Choroid plexus epithelial cell (primary cell): ENCODE measurements at regions not wholly inside any gene's neighbourhood (a gene's known extent, or its start where the extent isn't known, plus 50 kb on each side); places are given as distances from the start of the nearest gene placed in this dataset.

Experiments used
- DNase-seq: peaks from one replicate; pipeline ENCODE4 v3.0.0-alpha.2; 2010; ENCODE audit warnings: low read depth
- H3K4me3 ChIP-seq: 2 replicates; pipeline ENCODE4 v1.5.1; 2011; ENCODE audit warnings: low read depth, mild to moderate bottlenecking, control low read depth, low read length, moderate library complexity
- TF ChIP-seq, protein P1 (sequence below): conservative IDR thresholded peaks from 2 replicates; pipeline ENCODE4 v1.5.1; 2011; ENCODE audit warnings: low read depth, mild to moderate bottlenecking, control low read depth, inconsistent platforms, low read length, moderate library complexity

DNA sequence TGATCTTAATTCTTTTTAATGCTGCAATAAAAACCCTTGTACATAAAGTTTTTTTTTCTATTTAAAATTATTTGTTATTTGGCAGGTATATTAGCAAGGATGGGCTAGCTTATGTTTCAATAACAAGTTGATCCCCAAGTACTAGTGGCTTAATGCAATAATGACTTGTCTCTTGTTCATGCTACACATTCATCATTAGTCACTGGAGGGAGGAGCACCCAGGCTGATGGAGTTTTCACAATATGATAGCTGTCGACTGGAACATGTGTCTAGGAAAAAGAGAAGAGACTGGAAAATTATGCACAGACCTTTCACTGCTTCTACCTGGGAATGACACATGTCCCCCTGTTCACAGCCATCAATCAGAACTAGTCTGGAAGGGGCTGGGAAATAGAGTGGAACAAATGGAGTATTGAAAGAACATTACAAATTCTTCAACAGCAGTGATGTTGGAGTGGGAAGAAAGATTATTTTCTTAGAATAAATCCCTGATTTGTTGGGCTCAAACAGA, 387.9 kb upstream of the RPS6KA3 start:
- H3K4me3 ChIP-seq, result no peak overlapping the region
- TF ChIP-seq, protein P1, sequence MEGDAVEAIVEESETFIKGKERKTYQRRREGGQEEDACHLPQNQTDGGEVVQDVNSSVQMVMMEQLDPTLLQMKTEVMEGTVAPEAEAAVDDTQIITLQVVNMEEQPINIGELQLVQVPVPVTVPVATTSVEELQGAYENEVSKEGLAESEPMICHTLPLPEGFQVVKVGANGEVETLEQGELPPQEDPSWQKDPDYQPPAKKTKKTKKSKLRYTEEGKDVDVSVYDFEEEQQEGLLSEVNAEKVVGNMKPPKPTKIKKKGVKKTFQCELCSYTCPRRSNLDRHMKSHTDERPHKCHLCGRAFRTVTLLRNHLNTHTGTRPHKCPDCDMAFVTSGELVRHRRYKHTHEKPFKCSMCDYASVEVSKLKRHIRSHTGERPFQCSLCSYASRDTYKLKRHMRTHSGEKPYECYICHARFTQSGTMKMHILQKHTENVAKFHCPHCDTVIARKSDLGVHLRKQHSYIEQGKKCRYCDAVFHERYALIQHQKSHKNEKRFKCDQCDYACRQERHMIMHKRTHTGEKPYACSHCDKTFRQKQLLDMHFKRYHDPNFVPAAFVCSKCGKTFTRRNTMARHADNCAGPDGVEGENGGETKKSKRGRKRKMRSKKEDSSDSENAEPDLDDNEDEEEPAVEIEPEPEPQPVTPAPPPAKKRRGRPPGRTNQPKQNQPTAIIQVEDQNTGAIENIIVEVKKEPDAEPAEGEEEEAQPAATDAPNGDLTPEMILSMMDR, result no peak
- no peak for DNase-seq

DNA sequence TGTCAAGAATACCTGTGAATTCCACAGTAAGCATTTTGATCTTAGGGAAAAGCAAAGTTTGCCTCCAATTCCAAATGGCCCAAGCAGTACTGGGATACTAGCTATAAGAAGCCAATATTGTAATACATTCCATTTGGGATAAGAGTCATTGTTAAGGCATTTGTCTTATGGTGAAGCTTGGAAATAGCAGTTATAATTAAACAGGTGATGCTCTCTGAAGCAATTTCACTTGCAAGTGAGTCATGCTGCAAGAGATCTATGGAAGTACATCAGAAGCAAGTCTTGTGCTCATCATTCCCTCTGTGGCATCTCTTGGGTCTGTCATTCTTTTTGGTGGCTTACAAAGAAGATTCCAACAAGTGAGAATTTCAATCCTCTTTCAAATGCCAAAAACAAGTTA, 386.4 kb upstream of the RPS6KA3 start:
- TF ChIP-seq, protein P1, result no peak
- no peak overlapping the region for H3K4me3 ChIP-seq
- no peak for DNase-seq

DNA sequence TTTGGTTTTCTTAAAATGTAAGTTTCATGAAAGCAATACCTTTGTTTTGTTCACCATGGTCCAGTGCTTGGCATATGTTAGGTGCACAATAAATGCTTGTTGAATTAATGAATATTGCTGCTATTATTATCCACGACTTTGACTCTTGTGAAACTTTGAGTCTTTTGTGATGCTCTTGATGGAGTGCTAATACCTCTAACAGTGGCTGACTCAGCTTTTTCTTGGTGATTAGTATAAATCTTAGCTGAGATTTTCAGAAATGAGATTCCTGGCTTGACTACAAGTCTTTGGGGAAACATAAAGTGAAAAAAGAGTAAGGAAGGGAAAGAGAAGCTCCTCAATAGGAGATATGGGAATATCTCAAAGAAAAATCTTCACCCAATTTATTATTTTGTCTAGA, 375.2 kb upstream of the RPS6KA3 start:
- no peak overlapping the region for H3K4me3 ChIP-seq
- TF ChIP-seq, protein P1, result no peak
- no peak for DNase-seq

DNA sequence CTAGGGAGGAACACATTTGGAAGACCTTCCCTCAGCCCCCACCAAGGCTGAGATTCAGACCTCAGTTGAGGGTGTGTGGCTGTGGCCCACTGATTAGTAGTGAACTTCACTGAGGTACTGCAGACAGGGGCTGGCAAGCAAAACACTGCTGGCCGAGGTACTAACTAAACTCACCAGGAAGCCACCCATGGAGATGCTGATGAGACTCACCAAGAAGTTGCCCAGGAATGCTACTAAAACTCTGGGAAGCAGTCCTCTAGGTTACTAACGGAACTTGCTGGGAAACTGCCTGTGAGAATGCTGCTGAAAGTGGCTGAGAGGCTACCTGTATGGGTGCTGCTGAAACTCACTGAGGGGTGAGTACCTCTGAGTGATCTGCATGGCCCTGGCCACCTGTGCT, 372.4 kb upstream of the RPS6KA3 start:
- no peak for DNase-seq
- no peak overlapping the region for H3K4me3 ChIP-seq
- TF ChIP-seq, protein P1, result no peak

DNA sequence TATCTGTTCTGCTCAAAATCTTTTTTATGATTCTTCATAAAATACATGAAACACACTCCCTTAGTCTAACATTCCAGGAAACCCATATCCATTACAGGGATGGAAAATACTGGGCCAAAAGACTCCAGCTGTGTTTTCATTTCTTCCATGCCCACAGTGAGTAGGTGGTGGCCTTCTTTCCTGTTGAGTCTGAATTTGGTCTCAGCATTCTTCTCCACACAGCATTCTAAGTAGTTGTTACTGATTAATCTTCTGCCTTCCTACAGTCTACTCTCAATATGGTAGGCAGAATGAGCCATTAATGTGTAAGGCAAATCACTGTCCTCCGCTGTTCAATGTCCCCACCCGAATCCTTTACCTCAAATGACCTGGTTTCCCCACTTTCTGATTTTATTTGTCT, 370.6 kb upstream of the RPS6KA3 start:
- TF ChIP-seq, protein P1, result no peak
- H3K4me3 ChIP-seq, result no peak overlapping the region
- DNase-seq, result no peak

DNA sequence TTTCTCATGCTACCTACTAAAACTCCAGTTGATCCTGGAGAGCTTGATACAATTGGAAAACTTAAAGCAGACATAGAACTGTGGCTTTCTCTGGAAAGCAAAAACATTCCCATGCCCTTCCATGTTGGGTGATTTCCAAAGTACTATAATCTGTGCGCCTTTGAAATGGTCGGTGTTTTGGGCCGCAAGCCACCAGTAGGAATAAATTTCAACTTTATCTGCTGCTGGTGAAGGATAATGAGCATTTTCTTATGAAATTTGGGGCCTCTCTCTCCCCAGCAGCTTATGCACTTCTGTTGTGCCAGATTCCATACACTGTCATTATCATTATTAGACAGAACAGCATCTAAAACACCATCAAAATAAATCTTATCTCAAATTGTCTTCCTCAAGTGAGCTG, 366.7 kb upstream of the RPS6KA3 start:
- TF ChIP-seq, protein P1, result no peak
- H3K4me3 ChIP-seq, result no peak overlapping the region

DNA sequence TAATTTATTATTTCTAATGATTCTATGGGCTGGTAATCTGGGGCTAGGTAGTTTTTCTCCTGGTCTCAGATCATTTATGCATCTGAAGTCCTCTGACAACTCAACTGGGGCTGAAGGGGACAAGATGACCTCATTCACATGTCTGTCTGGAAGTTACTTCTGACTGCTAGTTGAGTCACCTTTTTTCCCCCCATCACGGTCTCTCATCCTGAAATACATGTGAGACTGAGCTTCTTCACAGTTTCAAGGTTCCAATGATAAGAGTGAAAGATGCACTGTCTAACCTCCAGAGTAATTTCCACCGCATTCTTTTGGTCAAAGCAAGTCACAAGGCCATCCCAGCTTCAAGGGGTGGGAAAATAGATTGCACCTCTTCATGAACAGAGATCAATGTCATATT, 356.7 kb upstream of the RPS6KA3 start:
- no peak for DNase-seq
- TF ChIP-seq, protein P1, result no peak
- no peak overlapping the region for H3K4me3 ChIP-seq

More for the DNA sequence above, 366.7 kb upstream of the RPS6KA3 start:
- no peak for DNase-seq
